ENCODE measurements at regions not wholly inside any gene's neighbourhood (a gene's known extent, or its start where the extent isn't known, plus 50 kb on each side); places are given as distances from the start of the nearest gene placed in this dataset.

DNA sequence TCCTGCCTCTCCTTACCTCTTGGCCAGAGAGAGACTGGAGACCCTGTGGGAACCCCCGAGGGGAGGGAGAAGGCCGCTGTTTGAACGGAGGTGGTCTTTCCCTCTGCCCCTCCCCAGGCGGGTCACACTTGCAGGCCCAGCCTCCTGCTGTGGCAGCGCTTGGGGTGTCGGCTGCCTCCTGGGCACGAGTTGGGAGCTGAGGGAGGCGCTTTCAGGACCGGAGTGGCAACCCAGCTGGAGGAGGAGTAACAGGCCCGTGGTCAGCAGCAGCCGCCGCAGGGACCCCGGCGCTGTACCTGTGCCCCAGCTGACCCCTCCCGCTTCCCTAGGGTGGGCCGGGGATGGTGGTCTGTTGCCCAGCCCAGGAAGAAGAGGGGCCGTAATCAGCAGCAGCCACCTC lies 278.3 kb downstream of the SEC14L1 start:
- TF ChIP-seq, protein P1, sequence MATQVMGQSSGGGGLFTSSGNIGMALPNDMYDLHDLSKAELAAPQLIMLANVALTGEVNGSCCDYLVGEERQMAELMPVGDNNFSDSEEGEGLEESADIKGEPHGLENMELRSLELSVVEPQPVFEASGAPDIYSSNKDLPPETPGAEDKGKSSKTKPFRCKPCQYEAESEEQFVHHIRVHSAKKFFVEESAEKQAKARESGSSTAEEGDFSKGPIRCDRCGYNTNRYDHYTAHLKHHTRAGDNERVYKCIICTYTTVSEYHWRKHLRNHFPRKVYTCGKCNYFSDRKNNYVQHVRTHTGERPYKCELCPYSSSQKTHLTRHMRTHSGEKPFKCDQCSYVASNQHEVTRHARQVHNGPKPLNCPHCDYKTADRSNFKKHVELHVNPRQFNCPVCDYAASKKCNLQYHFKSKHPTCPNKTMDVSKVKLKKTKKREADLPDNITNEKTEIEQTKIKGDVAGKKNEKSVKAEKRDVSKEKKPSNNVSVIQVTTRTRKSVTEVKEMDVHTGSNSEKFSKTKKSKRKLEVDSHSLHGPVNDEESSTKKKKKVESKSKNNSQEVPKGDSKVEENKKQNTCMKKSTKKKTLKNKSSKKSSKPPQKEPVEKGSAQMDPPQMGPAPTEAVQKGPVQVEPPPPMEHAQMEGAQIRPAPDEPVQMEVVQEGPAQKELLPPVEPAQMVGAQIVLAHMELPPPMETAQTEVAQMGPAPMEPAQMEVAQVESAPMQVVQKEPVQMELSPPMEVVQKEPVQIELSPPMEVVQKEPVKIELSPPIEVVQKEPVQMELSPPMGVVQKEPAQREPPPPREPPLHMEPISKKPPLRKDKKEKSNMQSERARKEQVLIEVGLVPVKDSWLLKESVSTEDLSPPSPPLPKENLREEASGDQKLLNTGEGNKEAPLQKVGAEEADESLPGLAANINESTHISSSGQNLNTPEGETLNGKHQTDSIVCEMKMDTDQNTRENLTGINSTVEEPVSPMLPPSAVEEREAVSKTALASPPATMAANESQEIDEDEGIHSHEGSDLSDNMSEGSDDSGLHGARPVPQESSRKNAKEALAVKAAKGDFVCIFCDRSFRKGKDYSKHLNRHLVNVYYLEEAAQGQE (IDR thresholded peaks at IDR 0.05; ENCODE audit: insufficient read depth in 1 of 2, low read depth in 2 of 2, low read length in 2 of 2) = no peak
- TF ChIP-seq TAF1 (IDR thresholded peaks at IDR 0.05; ENCODE audit: borderline replicate concordance, insufficient read depth, low read length) (no peak), POLR2AphosphoS5 (IDR thresholded peaks at IDR 0.05; ENCODE audit: low read depth, low read length) (no peak), SIN3A (IDR thresholded peaks at IDR 0.05; ENCODE audit: borderline replicate concordance, insufficient read depth, low read length) (no peak)

Data from PFSK-1 (cell line).